ENCODE measurements at regions not wholly inside any gene's neighbourhood (a gene's known extent, or its start where the extent isn't known, plus 50 kb on each side); places are given as distances from the start of the nearest gene placed in this dataset.

DNA sequence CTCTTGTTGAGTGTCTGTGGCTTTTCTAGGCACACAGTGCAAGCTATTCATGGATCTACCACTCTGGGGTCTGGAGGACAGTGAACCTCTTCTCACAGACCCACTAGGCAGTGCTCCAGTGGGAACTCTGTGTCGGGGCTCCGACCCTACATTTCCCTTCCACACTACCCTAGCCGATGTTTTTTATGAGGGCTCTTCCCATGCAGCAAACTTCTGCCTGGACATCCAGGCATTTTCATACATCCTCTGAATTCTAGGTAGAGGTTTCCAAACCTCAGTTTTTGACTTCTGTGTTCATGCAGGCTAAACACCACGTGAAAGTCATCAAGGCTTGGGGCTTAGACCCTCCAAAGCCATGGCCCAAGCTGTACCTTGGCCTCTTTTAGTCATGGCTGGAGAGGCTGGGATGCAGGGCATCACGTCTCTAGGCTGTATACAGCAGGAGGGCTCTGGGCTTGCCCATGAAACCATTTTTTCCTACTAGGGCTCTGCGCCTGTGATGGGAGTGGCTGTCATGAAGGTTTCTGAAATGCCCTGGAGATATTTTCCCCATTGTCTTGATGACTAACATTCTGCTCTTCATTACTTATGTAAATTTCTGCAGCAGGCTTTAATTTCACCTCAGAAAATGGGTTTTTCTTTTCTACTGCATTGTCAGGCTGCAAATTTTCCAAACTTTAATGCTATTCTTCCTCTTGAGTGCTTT lies 249.8 kb upstream of the CPEB2 start:
- H3K4ac ChIP-seq (replicated peaks; ENCODE audit: insufficient read length, low read depth, low read length), result no peak overlapping the region
- no peak overlapping the region for H3K18ac ChIP-seq (ENCODE audit: extremely low read depth, low read length)
- H3K14ac ChIP-seq (ENCODE audit: insufficient read length), result no peak overlapping the region
- no peaks in the 10 kb centered on the region for H3K23me2 ChIP-seq (ENCODE audit: low read depth, low read length)
- H3K27me3 ChIP-seq (replicated peaks in 1 of 4; ENCODE audit: control insufficient read depth in 3 of 4, extremely low read depth in 1 of 4, insufficient read depth in 3 of 4, low read length in 3 of 4), result no peaks in the 10 kb centered on the region
- H3K9ac ChIP-seq (replicated peaks in 1 of 4; ENCODE audit: extremely low read depth in 1 of 4, low read depth in 3 of 4, low read length in 3 of 4), result no peak overlapping the region
- no peak overlapping the region for H3K23ac ChIP-seq (ENCODE audit: insufficient read length)
- H3K79me2 ChIP-seq (ENCODE audit: control insufficient read depth in 1 of 2, insufficient read depth in 2 of 2, low read length in 2 of 2), result no peaks in the 10 kb centered on the region
- peaks cover 22 to 23% of the 10 kb centered on the region in 2 experiments for H3K9me3 ChIP-seq (ENCODE audit: insufficient read depth in 2 of 2, low read depth in 1 of 2, low read length in 1 of 2)
- POLR2A ChIA-PET (ENCODE audit: partially characterized antibody), result interaction anchor here (1.6 kb wide), 1 partner anchor 9 kb away, joined by 4 read pairs; no protein-coding TSS in a partner anchor
- no peak overlapping the region for H4K5ac ChIP-seq (ENCODE audit: insufficient read length, low read depth, low read length)
- H4K8ac ChIP-seq (ENCODE audit: extremely low read depth, insufficient read depth, low read length), result no peak overlapping the region
- WGBS, 2 experiments (ENCODE audit: extremely low coverage in 1 of 2, insufficient coverage in 1 of 2, insufficient read length in 1 of 2, insufficient replicate concordance in 2 of 2, low coverage in 1 of 2, low lambda C conversion rate in 2 of 2, missing lambda C conversion rate in 1 of 2), result 95% methylated on average over 6 of the region's 6 CpGs; no CpG with 5 or more reads in 1 of the 2 experiments
- no peak for DNase-seq (ENCODE audit: low read depth in 1 of 2, low spot score in 2 of 2)
- H2BK5ac ChIP-seq (ENCODE audit: low read depth, low read length), result no peak overlapping the region
- no peaks in the 10 kb centered on the region for H3K79me1 ChIP-seq (ENCODE audit: low read depth, low read length)
- no peaks in the 10 kb centered on the region; a peak in 1 of 8 replicates for H3K36me3 ChIP-seq (ENCODE audit: control insufficient read depth in 2 of 4, insufficient read depth in 4 of 4, low read length in 3 of 4)
- no peak overlapping the region for H2BK120ac ChIP-seq (replicated peaks; ENCODE audit: low read depth, low read length)
- H2AFZ ChIP-seq (ENCODE audit: low read length), result no peak overlapping the region
- no peak overlapping the region for H4K91ac ChIP-seq (replicated peaks; ENCODE audit: insufficient read length, low read length)
- peaks cover 0 to 10% (median under 1%) of the 10 kb centered on the region in 4 experiments; a peak in 3 of 7 replicates for H3K4me1 ChIP-seq (replicated peaks in 1 of 4; ENCODE audit: control insufficient read depth in 3 of 4, insufficient read depth in 4 of 4, low read length in 3 of 4)
- no peak overlapping the region for H3K4me3 ChIP-seq (ENCODE audit: extremely low read depth in 1 of 4, insufficient read depth in 2 of 4, low read depth in 3 of 4, low read length in 4 of 4)
- H3K4me2 ChIP-seq (ENCODE audit: insufficient read depth in 1 of 2, low read depth in 2 of 2, low read length in 2 of 2), result no peak overlapping the region
- CTCF ChIA-PET (ENCODE audit: partially characterized antibody), result interaction anchor here (1.0 kb wide), 1 partner anchor 19 kb away, joined by 3 read pairs; no protein-coding TSS in a partner anchor
- H2BK15ac ChIP-seq (ENCODE audit: low read length), result no peak overlapping the region
- FAIRE-seq, result no peak
- no peaks in the 10 kb centered on the region for H4K20me1 ChIP-seq (replicated peaks in 1 of 2; ENCODE audit: control insufficient read depth in 1 of 2, insufficient read depth in 2 of 2, low read length in 2 of 2)
- no peak overlapping the region for H2BK12ac ChIP-seq (ENCODE audit: low read depth, low read length)
- no peak overlapping the region for H2BK20ac ChIP-seq (ENCODE audit: low read length)
- no peak overlapping the region for H2AK5ac ChIP-seq (ENCODE audit: low read depth, low read length)
- H3K56ac ChIP-seq (replicated peaks; ENCODE audit: insufficient read length, low read depth, low read length), result no peak overlapping the region
- no peak overlapping the region for H3K27ac ChIP-seq (ENCODE audit: low read depth, low read length)
- no peak for TF ChIP-seq BRCA1 (IDR thresholded peaks at IDR 0.05; ENCODE audit: low read depth, low read length)
- no peak for TF ChIP-seq SP2 (IDR thresholded peaks at IDR 0.05; ENCODE audit: low read length)
- TF ChIP-seq TBP (IDR thresholded peaks at IDR 0.05; ENCODE audit: low read depth, low read length), result no peak
- TF ChIP-seq, protein P1, sequence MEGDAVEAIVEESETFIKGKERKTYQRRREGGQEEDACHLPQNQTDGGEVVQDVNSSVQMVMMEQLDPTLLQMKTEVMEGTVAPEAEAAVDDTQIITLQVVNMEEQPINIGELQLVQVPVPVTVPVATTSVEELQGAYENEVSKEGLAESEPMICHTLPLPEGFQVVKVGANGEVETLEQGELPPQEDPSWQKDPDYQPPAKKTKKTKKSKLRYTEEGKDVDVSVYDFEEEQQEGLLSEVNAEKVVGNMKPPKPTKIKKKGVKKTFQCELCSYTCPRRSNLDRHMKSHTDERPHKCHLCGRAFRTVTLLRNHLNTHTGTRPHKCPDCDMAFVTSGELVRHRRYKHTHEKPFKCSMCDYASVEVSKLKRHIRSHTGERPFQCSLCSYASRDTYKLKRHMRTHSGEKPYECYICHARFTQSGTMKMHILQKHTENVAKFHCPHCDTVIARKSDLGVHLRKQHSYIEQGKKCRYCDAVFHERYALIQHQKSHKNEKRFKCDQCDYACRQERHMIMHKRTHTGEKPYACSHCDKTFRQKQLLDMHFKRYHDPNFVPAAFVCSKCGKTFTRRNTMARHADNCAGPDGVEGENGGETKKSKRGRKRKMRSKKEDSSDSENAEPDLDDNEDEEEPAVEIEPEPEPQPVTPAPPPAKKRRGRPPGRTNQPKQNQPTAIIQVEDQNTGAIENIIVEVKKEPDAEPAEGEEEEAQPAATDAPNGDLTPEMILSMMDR (IDR thresholded peaks at IDR 0.05; ENCODE audit: control extremely low read depth in 1 of 3, insufficient read depth in 1 of 3, low read depth in 1 of 3, low read length in 3 of 3), result no peak
- TF ChIP-seq E2F6 (IDR thresholded peaks at IDR 0.05), result no peak
- TF ChIP-seq TAF7 (optimal IDR thresholded peaks at IDR 0.05; ENCODE audit: borderline replicate concordance, low read depth, low read length), result no peak
- no peak for TF ChIP-seq SAP30 (IDR thresholded peaks at IDR 0.05; ENCODE audit: insufficient read depth, insufficient replicate concordance, low read length)
- TF ChIP-seq SIRT6 (IDR thresholded peaks at IDR 0.05; ENCODE audit: low read length), result no peak
- TF ChIP-seq PHF8 (conservative IDR thresholded peaks at IDR 0.05; ENCODE audit: low read depth, low read length), result no peak

Data from H1 (cell line).